LNCAP (cell line): ENCODE measurements at regions not wholly inside any gene's neighbourhood (a gene's known extent, or its start where the extent isn't known, plus 50 kb on each side); places are given as distances from the start of the nearest gene placed in this dataset.

Experiments
- TF ChIP-seq, protein P1 (sequence below): fragments of 450-650 bp; IDR thresholded peaks from 2 replicates; pipeline ENCODE4 v1.5.1; 2017; ENCODE audit warnings: mild to moderate bottlenecking

DNA sequence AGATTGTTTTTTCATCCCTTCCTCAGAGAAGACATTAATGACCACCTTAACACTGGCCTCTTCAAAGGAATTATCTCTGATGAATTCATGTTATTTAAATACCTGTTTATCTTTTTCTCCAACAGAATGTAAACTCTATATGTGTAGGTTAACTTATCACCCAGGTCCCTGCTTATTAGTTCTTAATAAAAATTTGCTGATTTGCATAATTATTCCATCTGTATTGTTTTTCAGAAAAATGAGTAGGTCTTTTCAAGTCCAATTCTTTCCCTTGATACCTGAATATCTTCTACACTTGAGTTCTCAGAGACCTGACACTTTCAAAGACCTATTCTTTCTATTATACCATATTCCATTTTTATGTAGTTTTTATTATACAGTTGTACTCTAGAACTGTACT lies 886.7 kb upstream of the TMPRSS15 start:
- TF ChIP-seq, protein P1, sequence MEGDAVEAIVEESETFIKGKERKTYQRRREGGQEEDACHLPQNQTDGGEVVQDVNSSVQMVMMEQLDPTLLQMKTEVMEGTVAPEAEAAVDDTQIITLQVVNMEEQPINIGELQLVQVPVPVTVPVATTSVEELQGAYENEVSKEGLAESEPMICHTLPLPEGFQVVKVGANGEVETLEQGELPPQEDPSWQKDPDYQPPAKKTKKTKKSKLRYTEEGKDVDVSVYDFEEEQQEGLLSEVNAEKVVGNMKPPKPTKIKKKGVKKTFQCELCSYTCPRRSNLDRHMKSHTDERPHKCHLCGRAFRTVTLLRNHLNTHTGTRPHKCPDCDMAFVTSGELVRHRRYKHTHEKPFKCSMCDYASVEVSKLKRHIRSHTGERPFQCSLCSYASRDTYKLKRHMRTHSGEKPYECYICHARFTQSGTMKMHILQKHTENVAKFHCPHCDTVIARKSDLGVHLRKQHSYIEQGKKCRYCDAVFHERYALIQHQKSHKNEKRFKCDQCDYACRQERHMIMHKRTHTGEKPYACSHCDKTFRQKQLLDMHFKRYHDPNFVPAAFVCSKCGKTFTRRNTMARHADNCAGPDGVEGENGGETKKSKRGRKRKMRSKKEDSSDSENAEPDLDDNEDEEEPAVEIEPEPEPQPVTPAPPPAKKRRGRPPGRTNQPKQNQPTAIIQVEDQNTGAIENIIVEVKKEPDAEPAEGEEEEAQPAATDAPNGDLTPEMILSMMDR: no peak

DNA sequence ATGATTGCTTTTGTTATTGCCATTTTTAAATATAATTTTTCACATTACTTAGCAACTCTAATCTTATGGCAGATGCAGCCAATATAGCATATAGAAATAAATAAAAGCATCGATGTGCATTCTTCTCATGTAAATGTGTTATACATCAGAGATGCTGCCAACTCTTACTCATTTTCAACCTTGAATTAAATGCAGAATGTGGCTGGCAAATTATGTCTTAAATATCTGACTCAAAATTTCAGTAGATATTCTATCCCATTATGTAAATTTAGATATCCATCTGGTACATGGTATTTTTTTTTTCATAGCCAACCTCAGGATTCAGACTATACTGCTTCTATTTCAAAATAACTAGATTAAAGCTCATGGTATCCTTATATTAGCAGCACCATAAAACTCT lies 916.7 kb upstream of the TMPRSS15 start:
- TF ChIP-seq, protein P1: no peak

DNA sequence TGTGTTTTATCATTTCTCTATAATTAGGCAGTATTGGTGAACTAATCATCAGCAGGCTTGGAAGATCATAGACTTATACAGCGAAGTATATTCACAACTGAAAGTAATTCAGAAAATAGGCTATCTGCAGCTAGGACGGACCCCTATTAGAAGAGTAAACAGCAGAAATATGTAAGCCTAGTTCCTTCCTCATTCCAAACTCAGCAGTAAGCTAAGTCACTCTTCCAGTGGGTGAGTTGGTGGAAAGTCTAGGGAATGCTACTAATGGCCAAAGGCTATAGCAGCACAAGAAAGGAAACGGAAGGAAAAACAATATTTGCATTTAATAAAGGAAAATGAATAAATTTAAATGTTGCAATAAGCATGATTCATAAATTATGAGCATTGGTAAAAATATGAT lies 918.1 kb upstream of the TMPRSS15 start:
- TF ChIP-seq, protein P1: no peak

DNA sequence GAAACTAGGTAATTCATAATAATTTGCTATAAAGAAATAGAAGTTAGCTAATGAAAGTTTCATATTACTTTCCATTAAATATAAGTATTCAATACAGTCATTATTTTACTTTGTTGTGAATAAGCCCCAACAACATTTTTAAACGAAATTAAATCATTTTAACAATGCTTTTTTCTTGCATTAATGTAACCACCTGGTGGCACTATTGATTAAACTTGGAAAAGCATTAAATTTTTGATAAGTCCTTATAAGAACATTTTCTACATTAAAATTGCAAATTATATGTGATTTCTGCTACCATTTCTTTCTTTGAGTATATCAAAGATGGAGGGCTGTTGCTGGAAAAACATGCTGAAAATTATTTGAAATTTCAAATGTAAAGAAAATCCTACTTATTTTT lies 918.8 kb upstream of the TMPRSS15 start:
- TF ChIP-seq, protein P1: peak; percentile 40

DNA sequence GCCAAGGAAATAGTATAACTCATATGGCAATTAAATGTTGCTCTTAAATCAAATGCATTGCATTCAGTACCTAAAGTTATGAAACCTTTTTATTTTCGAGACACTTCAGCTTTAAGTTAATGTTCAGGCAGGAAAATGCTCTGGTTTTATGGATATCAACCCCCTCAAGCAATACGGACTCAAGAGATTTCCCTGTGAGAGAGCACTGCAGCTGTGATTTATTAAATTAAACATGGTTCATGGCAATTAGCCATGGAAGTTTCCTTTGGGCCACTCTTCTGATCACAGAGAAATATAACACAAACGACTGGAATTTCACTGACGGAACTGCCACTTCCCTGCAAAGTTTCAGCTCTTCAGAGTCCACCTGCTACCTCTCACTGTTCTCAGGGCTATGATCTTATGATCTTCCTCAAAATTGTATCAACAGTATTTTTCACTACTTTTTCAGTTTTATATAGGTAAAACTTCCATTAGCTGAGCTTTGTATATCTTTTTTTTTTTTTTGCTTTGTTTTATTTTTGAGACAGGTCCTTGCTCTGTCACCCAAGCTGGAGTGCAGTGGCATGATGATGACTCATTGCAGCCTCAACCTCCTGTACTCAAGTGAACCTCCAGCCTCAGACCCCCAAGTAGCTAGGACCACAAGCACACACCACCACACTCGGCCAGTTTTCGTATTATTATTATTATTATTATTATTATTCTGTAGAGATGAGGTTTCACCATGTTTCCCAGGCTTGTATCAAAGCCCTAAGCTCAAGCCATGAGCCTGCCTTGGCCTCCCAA lies 923.1 kb upstream of the TMPRSS15 start:
- TF ChIP-seq, protein P1: no peak

DNA sequence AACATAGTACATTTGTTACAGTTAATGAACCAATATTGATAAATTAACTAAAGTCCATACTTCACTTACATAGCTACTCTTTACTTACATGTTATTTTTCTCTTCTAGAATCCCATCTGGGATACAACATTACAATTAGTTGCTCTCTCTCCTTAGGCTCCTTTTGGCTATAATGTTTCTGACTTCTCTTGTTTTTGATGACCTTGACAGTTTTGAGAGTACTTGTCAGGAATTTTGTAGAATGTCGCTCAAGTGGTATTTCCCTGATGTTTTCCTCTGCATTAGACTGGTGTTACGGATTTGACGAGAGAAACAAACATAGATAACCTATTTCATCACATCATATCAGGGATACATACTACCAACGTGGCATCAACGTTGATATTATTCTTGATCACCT lies 925.4 kb upstream of the TMPRSS15 start:
- TF ChIP-seq, protein P1: no peak

DNA sequence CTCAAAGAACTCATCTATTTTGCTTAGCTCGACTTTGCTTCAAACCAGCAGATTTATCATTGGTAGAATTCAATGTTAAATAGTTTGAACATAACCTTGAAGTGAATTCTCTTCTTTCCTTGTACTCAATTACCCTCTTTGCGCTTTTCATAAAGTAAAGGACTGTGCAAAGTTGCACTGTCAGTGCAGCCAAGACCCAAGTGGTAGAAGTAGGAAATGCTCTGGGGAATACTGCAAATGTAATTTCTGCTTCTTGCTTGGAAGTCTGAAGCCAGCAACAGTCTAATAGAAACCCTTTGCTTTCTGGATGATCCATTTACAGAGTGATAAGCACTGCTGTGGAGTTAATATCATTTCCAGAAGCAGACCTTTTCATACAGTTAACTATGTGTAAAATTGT lies 936.7 kb upstream of the TMPRSS15 start:
- TF ChIP-seq, protein P1: no peak

DNA sequence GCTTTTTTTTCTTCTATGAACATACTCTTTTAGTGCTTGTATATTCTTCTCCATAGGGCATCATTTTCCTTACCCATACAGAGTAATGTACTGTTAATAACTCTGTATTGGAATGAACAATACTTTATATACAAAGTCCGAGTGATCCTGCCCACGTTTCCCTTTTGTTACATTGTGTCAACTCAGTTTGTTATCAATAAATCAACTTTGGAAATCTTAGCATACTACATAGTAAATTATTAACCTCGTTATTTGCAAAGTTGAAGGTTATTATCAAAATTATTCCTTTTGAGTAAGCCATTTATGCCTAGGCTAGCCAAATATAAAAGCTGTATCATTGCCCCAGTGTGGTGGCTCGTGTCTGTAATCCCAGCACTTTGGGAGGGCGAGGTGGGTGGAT lies 937.4 kb upstream of the TMPRSS15 start:
- TF ChIP-seq, protein P1: no peak
